K562 (cell line): ENCODE measurements at regions not wholly inside any gene's neighbourhood (a gene's known extent, or its start where the extent isn't known, plus 50 kb on each side); places are given as distances from the start of the nearest gene placed in this dataset.

ENCODE experiments used
- CBX1 ChIP-seq: sonication (generic); IDR thresholded peaks from 2 replicates; pipeline ENCODE4 v1.6.1; 2016; ENCODE audit warnings: antibody characterized with exemption, low read depth, mild to moderate bottlenecking
- RBM17 ChIP-seq: fragments of 200-400 bp; formaldehyde crosslinking; IDR thresholded peaks from 2 replicates; pipeline ENCODE4 v1.6.1; 2017; ENCODE audit warnings: low read depth, mild to moderate bottlenecking, low read length, borderline replicate concordance
- SMC3 ChIP-seq: conservative IDR thresholded peaks from 2 replicates; pipeline ENCODE4 v1.6.1; 2011; ENCODE audit warnings: low read depth, low read length, improper control_type of control experiment; ENCODE audit not compliant: insufficient read depth
- STAG1 ChIP-seq: sonication (generic); formaldehyde crosslinking; IDR thresholded peaks from 2 replicates; pipeline ENCODE4 v1.5.0; 2020; ENCODE audit warnings: missing genetic modification reagents, borderline replicate concordance
- STAT5A ChIP-seq: IDR thresholded peaks from 2 replicates; pipeline ENCODE4 v1.6.1; 2012; ENCODE audit warnings: low read length, inconsistent platforms, borderline replicate concordance
- TAF1 ChIP-seq: IDR thresholded peaks from 2 replicates; pipeline ENCODE4 v1.6.1; 2011; ENCODE audit warnings: mild to moderate bottlenecking, low read length, moderate library complexity; ENCODE audit not compliant: insufficient read depth, control insufficient read depth, severe bottlenecking; ENCODE audit errors: extremely low read depth
- ZNF785 ChIP-seq: fragments of 250-450 bp; sonication (Bioruptor Pico); IDR thresholded peaks from 2 replicates; pipeline ENCODE4 v1.4.0; 2020; ENCODE audit warnings: mild to moderate bottlenecking
- TF ChIP-seq, protein P1 (sequence below): sonication (generic); formaldehyde crosslinking; IDR thresholded peaks from 2 replicates; pipeline ENCODE4 v1.9.0; 2022; ENCODE audit warnings: mild to moderate bottlenecking, missing genetic modification reagents
- TF ChIP-seq, protein P2 (sequence below): sonication (generic); formaldehyde crosslinking; IDR thresholded peaks from 2 replicates; pipeline ENCODE4 v1.8.0; 2022; ENCODE audit warnings: missing genetic modification reagents, mild to moderate bottlenecking, moderate library complexity, borderline replicate concordance
- TF ChIP-seq, protein P3 (sequence below), 2 experiments: fragments of 450-650 bp in 1 of 2; sonication (generic) in 1 of 2; formaldehyde crosslinking in 1 of 2; IDR thresholded peaks in 1 of 2; conservative IDR thresholded peaks in 1 of 2; 2 replicates each; pipeline versions ENCODE4 v1.6.1 to v1.8.1; 2016 to 2023; ENCODE audit warnings: mild to moderate bottlenecking in 2 of 2, moderate library complexity in 2 of 2, inconsistent platforms in 1 of 2, missing genetic modification reagents in 1 of 2

DNA sequence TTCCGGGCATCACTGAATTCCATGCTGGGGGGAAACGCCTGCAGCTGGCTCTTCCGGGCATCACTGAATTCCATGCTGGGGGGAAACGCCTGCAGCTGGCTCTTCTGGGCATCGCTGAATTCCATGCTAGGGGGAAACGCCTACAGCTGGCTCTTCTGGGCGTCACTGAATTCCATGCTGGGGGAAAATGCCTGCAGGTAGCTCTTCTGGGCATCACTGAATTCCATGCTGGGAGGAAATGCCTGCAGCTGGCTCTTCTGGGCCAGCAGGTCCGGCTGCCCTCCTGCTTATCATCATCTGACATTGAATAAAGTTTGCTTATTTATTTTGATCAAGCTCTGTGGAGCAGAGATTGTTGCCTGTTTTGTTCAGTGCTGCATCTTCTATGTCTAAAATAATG is 355.1 kb downstream of the SMOC2 start:
- TF ChIP-seq TAF1 (no peak), CBX1 (no peak), STAT5A (no peak), STAG1 (CRISPR knock-in tag) (no peak), RBM17 (no peak), SMC3 (no peak), ZNF785 (CRISPR knock-in tag) (no peak)
- TF ChIP-seq, protein P1, sequence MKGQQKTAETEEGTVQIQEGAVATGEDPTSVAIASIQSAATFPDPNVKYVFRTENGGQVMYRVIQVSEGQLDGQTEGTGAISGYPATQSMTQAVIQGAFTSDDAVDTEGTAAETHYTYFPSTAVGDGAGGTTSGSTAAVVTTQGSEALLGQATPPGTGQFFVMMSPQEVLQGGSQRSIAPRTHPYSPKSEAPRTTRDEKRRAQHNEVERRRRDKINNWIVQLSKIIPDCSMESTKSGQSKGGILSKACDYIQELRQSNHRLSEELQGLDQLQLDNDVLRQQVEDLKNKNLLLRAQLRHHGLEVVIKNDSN (CRISPR knock-in tag) = no peak
- TF ChIP-seq, protein P2, sequence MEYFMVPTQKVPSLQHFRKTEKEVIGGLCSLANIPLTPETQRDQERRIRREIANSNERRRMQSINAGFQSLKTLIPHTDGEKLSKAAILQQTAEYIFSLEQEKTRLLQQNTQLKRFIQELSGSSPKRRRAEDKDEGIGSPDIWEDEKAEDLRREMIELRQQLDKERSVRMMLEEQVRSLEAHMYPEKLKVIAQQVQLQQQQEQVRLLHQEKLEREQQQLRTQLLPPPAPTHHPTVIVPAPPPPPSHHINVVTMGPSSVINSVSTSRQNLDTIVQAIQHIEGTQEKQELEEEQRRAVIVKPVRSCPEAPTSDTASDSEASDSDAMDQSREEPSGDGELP (CRISPR knock-in tag) = no peak
- TF ChIP-seq, protein P3, sequence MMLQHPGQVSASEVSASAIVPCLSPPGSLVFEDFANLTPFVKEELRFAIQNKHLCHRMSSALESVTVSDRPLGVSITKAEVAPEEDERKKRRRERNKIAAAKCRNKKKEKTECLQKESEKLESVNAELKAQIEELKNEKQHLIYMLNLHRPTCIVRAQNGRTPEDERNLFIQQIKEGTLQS (IDR thresholded peaks at IDR 0.05) = no peak
- TF ChIP-seq, protein P3 (CRISPR knock-in tag; conservative IDR thresholded peaks at IDR 0.05) = no peak
